K562 (cell line): ENCODE measurements at regions not wholly inside any gene's neighbourhood (a gene's known extent, or its start where the extent isn't known, plus 50 kb on each side); places are given as distances from the start of the nearest gene placed in this dataset.

Experiments
- ATAC-seq: fragments of 200-7000 bp; cut with Tn5 transposase; 3 replicates; pipeline ENCODE4 v1.9.1; 2020; ENCODE audit warnings: moderate library complexity
- BruUV-seq: library from RNA; stranded (reverse); fragments of 400-500 nt; replicated peaks from 2 replicates; lab custom pipeline; 2021; lab: Mats Ljungman, UMichigan
- CTCF ChIA-PET: fragments of 300-600 bp; formaldehyde crosslinking; extraction: SDS; loops from one replicate; lab custom pipeline; 2021; ENCODE audit warnings: low intra/inter-chr PET ratio; lab: Yijun Ruan, JAX
- POLR2A ChIA-PET: fragments of 300-600, 350-650 bp; sonication (Branson Sonifier 250); formaldehyde crosslinking; extraction: SDS; loops from one replicate; lab custom pipeline; 2021; ENCODE audit warnings: antibody characterized with exemption, inconsistent platforms; lab: Yijun Ruan, JAX
- DNase-seq, 4 experiments: peaks; one replicate each; pipeline versions ENCODE4 v3.0.0 to v3.0.0-alpha.2; 2011 to 2018; ENCODE audit warnings: low spot score in 3 of 4, mixed read lengths in 3 of 4; ENCODE audit errors: extremely low read depth in 1 of 4
- FAIRE-seq: peaks from 2 replicates; lab custom pipeline; 2011; peaks lifted over from hg19 to GRCh38; lab: Jason Lieb, UNC
- H2AFZ ChIP-seq: 2 replicates; pipeline ENCODE4 v1.6.0; 2011; ENCODE audit warnings: low read depth, low read length, control low read depth, inconsistent platforms
- H3K27ac ChIP-seq: fragments of 200-600 bp; 3 replicates; pipeline ENCODE4 v1.8.0; 2011; ENCODE audit warnings: low read depth, mild to moderate bottlenecking, control low read depth, inconsistent platforms, low read length, moderate library complexity, mixed read lengths; ENCODE audit errors: extremely low read depth
- H3K27me3 ChIP-seq, 2 experiments: fragments of 300-600 bp in 1 of 2; 2 replicates in 1 of 2; 3 replicates in 1 of 2; pipeline versions ENCODE4 v1.6.0 to v1.8.0; 2011; ENCODE audit warnings: inconsistent platforms in 2 of 2, low read length in 2 of 2, mild to moderate bottlenecking in 1 of 2, mixed read lengths in 1 of 2, moderate library complexity in 1 of 2; ENCODE audit not compliant: control insufficient read depth in 2 of 2, insufficient read depth in 2 of 2
- H3K36me3 ChIP-seq: fragments of 300-600 bp; 3 replicates; pipeline ENCODE4 v1.8.0; 2011; ENCODE audit warnings: mild to moderate bottlenecking, low read length, inconsistent platforms; ENCODE audit not compliant: control insufficient read depth, insufficient read depth
- H3K4me1 ChIP-seq, 2 experiments: fragments of 200-600 bp in 1 of 2; replicated peaks in 1 of 2; 2 replicates in 1 of 2; 3 replicates in 1 of 2; pipeline versions ENCODE4 v1.5.1 to v1.8.0; 2011; ENCODE audit warnings: inconsistent platforms in 2 of 2, low read length in 2 of 2, mild to moderate bottlenecking in 1 of 2, mixed read lengths in 1 of 2, moderate library complexity in 1 of 2; ENCODE audit not compliant: control insufficient read depth in 2 of 2, insufficient read depth in 2 of 2
- H3K4me2 ChIP-seq: 2 replicates; pipeline ENCODE4 v1.6.1; 2011; ENCODE audit warnings: low read length, control low read depth, inconsistent platforms, mixed read lengths; ENCODE audit not compliant: insufficient read depth
- H3K4me3 ChIP-seq: fragments of 200-600 bp; sonication (generic), shearing (Covaris generic); 2 replicates; pipeline ENCODE4 v1.5.1; 2016; ENCODE audit warnings: control low read depth, inconsistent platforms
- H3K79me2 ChIP-seq: fragments of 200-600 bp; 3 replicates; pipeline ENCODE4 v1.8.0; 2011; ENCODE audit warnings: low read length, inconsistent platforms; ENCODE audit not compliant: control insufficient read depth, insufficient read depth
- H3K9ac ChIP-seq, 2 experiments: 2 replicates each; pipeline versions ENCODE4 v1.6.0 to v1.6.1; 2011; ENCODE audit warnings: low read depth in 2 of 2, low read length in 2 of 2, control low read depth in 1 of 2, inconsistent platforms in 1 of 2, mild to moderate bottlenecking in 1 of 2, mixed read lengths in 1 of 2; ENCODE audit not compliant: insufficient read depth in 1 of 2
- H3K9me1 ChIP-seq: one replicate; pipeline ENCODE4 v1.6.0; 2011; ENCODE audit warnings: inconsistent platforms, mild to moderate bottlenecking, low read length, moderate library complexity; ENCODE audit not compliant: control insufficient read depth, insufficient read depth
- H3K9me3 ChIP-seq: replicated peaks from 2 replicates; pipeline ENCODE4 v1.5.1; 2011; ENCODE audit warnings: low read depth, low read length, inconsistent platforms; ENCODE audit not compliant: control insufficient read depth, insufficient read depth
- H4K20me1 ChIP-seq: replicated peaks from 2 replicates; pipeline ENCODE4 v1.6.1; 2011; ENCODE audit warnings: low read length, inconsistent platforms, mixed read lengths; ENCODE audit not compliant: control insufficient read depth, insufficient read depth
- ATF1 ChIP-seq, 2 experiments: fragments of 450-650 bp in 1 of 2; IDR thresholded peaks; 2 replicates each; pipeline ENCODE4 v1.6.1; 2016; ENCODE audit warnings: missing compliant biosample characterization in 1 of 2, missing genetic modification characterization in 1 of 2
- BRD4 ChIP-seq: fragments of 200-600 bp; sonication (generic); IDR thresholded peaks from 2 replicates; pipeline ENCODE4 v1.6.1; 2017; ENCODE audit warnings: inconsistent platforms
- COPS2 ChIP-seq: fragments of 450-650 bp; conservative IDR thresholded peaks from 2 replicates; pipeline ENCODE4 v1.6.1; 2016; ENCODE audit warnings: mild to moderate bottlenecking, moderate library complexity
- ESRRB ChIP-seq: fragments of 250-450 bp; sonication (Bioruptor Pico); IDR thresholded peaks from 2 replicates; pipeline ENCODE4 v1.5.0; 2020; ENCODE audit warnings: mild to moderate bottlenecking, moderate library complexity, borderline replicate concordance
- ETV5 ChIP-seq: sonication (generic); formaldehyde crosslinking; IDR thresholded peaks from 2 replicates; pipeline ENCODE4 v1.4.0; 2020; ENCODE audit warnings: low read depth, mild to moderate bottlenecking, missing genetic modification reagents
- FOXP1 ChIP-seq: sonication (generic); formaldehyde crosslinking; IDR thresholded peaks from 2 replicates; pipeline ENCODE4 v1.8.0; 2022; ENCODE audit warnings: mild to moderate bottlenecking, missing genetic modification reagents
- SAFB2 ChIP-seq: fragments of 200-400 bp; formaldehyde crosslinking; IDR thresholded peaks from 2 replicates; pipeline ENCODE4 v1.6.1; 2018; ENCODE audit warnings: borderline replicate concordance, low read length, low read depth, moderate library complexity; ENCODE audit not compliant: severe bottlenecking
- SMAD3 ChIP-seq: fragments of 450-650 bp; formaldehyde crosslinking; conservative IDR thresholded peaks from 2 replicates; pipeline ENCODE4 v1.4.0; 2020; ENCODE audit warnings: mild to moderate bottlenecking
- SREBF1 ChIP-seq: fragments of 150-350 bp; IDR thresholded peaks from 2 replicates; pipeline ENCODE4 v1.6.1; 2014; ENCODE audit warnings: antibody characterized with exemption, low read depth, low read length, borderline replicate concordance
- TEAD2 ChIP-seq: fragments of 450-650 bp; IDR thresholded peaks from 2 replicates; pipeline ENCODE4 v1.6.1; 2016; ENCODE audit warnings: missing genetic modification characterization, control low read depth, missing compliant biosample characterization
- TRIM28 ChIP-seq: fragments of 450-650 bp; IDR thresholded peaks from 2 replicates; pipeline ENCODE4 v1.6.1; 2017
- WGBS: fragments of 100-300 bp; shearing (Covaris generic); methylation state at CpG from one replicate; pipeline ENCODE4 v1.1.6; 2016; ENCODE audit warnings: low coverage, mixed read lengths; ENCODE audit not compliant: insufficient coverage; ENCODE audit errors: missing lambda C conversion rate; 5-methylcytosine and 5-hydroxymethylcytosine counted together
- in situ Hi-C: fragments of 300-500 bp; cut with MboI; formaldehyde crosslinking; loops from 4 replicates; pipeline ENCODE4 v1.15.0; 2018; ENCODE audit warnings: inconsistent platforms, mixed read lengths
- intact Hi-C: fragments of 100-400 bp; cut with micrococcal nuclease; formaldehyde crosslinking; loops from 2 replicates; pipeline ENCODE4 v1.14.2; 2022
- TF ChIP-seq, protein P1 (sequence below): fragments of 250-450 bp; sonication (Bioruptor Pico); IDR thresholded peaks from 2 replicates; pipeline ENCODE4 v1.5.0; 2020; ENCODE audit warnings: mild to moderate bottlenecking, borderline replicate concordance
- TF ChIP-seq, protein P2 (sequence below): sonication (generic); formaldehyde crosslinking; IDR thresholded peaks from 2 replicates; pipeline ENCODE4 v1.8.0; 2023; ENCODE audit warnings: mild to moderate bottlenecking, missing genetic modification reagents
- TF ChIP-seq, protein P3 (sequence below): sonication (generic); formaldehyde crosslinking; IDR thresholded peaks from 2 replicates; pipeline ENCODE4 v1.8.0; 2022; ENCODE audit warnings: mild to moderate bottlenecking, missing genetic modification reagents, borderline replicate concordance

DNA sequence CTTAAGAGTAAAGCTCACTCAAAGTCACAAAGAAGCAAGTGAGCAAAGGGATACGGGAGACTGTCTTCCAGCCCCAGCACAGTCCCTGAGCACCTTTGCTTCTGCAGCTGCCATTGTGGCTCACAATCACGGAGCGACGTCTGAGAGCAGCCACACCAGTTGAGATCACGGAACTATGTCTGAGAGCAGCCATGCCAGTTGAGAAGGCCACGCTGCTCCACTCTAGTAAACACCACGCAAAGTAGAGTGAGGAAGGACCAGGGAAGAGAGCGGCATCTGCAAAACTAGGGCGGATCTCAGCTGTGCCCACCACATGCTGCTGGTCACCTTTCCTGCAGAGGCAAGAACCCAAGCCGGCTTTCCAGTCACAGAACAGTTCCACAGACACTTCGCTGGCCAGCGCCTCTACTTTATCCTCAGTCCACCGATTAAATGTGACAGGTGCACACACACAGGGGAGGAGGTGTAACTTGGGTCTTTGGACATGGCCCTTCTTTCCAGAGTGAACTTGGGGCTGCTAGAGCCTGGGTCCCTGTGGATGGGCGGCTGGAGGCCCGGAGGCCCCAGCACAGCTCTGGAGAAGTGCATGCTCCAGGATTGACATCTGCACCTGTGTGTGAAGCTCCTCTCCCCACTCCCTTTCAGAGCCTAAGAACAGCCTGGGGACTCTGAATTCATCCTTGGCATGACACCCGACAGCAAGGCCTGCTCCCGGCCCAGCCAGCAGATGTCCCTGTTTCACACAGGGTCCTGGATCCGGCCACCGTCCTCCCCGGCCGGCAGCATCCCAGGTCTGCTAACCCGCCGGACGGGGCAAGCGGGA is 324.9 kb upstream of the IRX4 start (continued):
- TF ChIP-seq, protein P1, sequence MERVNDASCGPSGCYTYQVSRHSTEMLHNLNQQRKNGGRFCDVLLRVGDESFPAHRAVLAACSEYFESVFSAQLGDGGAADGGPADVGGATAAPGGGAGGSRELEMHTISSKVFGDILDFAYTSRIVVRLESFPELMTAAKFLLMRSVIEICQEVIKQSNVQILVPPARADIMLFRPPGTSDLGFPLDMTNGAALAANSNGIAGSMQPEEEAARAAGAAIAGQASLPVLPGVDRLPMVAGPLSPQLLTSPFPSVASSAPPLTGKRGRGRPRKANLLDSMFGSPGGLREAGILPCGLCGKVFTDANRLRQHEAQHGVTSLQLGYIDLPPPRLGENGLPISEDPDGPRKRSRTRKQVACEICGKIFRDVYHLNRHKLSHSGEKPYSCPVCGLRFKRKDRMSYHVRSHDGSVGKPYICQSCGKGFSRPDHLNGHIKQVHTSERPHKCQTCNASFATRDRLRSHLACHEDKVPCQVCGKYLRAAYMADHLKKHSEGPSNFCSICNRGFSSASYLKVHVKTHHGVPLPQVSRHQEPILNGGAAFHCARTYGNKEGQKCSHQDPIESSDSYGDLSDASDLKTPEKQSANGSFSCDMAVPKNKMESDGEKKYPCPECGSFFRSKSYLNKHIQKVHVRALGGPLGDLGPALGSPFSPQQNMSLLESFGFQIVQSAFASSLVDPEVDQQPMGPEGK (CRISPR knock-in tag) = no peak

DNA sequence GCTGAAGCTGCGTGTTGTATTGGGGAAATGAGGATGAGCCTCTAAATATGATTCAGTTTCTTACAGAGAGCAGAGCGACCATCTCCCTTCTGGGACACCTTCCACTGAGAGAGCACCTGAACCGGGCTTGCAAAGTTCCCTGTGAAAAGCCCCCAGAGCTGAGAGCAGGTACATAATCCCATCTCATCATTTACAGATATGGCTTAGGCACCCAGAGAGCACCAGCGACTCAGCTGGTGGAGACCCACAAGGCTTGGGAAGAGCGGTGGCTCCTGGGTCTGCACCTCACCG is 324.3 kb upstream of the IRX4 start:
- Histone ChIP-seq H3K36me3 (no peaks in the 10 kb centered on the region), H3K79me2 (no peaks in the 10 kb centered on the region), H3K9ac (no peak overlapping the region), H4K20me1 (no peaks in the 10 kb centered on the region), H3K9me1 (no peaks in the 10 kb centered on the region), H3K27ac (no peak overlapping the region), H3K27me3 (peaks cover 8 to 37% of the 10 kb centered on the region in 2 experiments), H2AFZ (no peak overlapping the region), H3K4me2 (no peak overlapping the region), H3K9me3 (no peaks in the 10 kb centered on the region), H3K4me3 (no peak overlapping the region), H3K4me1 (no peaks in the 10 kb centered on the region)
- no peak for FAIRE-seq
- TF ChIP-seq, protein P2, sequence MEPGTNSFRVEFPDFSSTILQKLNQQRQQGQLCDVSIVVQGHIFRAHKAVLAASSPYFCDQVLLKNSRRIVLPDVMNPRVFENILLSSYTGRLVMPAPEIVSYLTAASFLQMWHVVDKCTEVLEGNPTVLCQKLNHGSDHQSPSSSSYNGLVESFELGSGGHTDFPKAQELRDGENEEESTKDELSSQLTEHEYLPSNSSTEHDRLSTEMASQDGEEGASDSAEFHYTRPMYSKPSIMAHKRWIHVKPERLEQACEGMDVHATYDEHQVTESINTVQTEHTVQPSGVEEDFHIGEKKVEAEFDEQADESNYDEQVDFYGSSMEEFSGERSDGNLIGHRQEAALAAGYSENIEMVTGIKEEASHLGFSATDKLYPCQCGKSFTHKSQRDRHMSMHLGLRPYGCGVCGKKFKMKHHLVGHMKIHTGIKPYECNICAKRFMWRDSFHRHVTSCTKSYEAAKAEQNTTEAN = no peak
- no peak for TF ChIP-seq ESRRB (CRISPR knock-in tag)
- TF ChIP-seq BRD4 = no peak
- TF ChIP-seq ATF1 (CRISPR knock-in tag; IDR thresholded peaks at IDR 0.05) = no peak
- no peak for TF ChIP-seq ATF1 (tag; IDR thresholded peaks at IDR 0.05)
- TF ChIP-seq, protein P3, sequence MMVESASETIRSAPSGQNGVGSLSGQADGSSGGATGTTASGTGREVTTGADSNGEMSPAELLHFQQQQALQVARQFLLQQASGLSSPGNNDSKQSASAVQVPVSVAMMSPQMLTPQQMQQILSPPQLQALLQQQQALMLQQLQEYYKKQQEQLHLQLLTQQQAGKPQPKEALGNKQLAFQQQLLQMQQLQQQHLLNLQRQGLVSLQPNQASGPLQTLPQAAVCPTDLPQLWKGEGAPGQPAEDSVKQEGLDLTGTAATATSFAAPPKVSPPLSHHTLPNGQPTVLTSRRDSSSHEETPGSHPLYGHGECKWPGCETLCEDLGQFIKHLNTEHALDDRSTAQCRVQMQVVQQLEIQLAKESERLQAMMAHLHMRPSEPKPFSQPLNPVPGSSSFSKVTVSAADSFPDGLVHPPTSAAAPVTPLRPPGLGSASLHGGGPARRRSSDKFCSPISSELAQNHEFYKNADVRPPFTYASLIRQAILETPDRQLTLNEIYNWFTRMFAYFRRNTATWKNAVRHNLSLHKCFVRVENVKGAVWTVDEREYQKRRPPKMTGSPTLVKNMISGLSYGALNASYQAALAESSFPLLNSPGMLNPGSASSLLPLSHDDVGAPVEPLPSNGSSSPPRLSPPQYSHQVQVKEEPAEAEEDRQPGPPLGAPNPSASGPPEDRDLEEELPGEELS (CRISPR knock-in tag) = no peak
- TF ChIP-seq SAFB2 = no peak
- TF ChIP-seq COPS2 = no peak
- TF ChIP-seq SMAD3 (CRISPR knock-in tag) = no peak
- no peak for TF ChIP-seq TEAD2 (tag)
- TF ChIP-seq SREBF1 = no peak
- no peak for TF ChIP-seq ETV5
- TF ChIP-seq TRIM28 = no peak
- TF ChIP-seq FOXP1 (CRISPR knock-in tag) = no peak
- no TSS peak for BruUV-seq
- in situ Hi-C loops (no loop called here), intact Hi-C loops (no loop called here)
- no peak for DNase-seq
- 0% methylated on average over 6 of the region's 6 CpGs for WGBS
- ATAC-seq = no peak
- CTCF ChIA-PET = no interaction called here
- POLR2A ChIA-PET = interaction anchor here (1.5 kb wide), 1 partner anchor 86 kb away, joined by 4 read pairs; no protein-coding TSS in a partner anchor
